HepG2 (cell line): ENCODE measurements at regions not wholly inside any gene's neighbourhood (a gene's known extent, or its start where the extent isn't known, plus 50 kb on each side); places are given as distances from the start of the nearest gene placed in this dataset.

ENCODE experiments used
- ATAC-seq: fragments of 200-7000 bp; cut with Tn5 transposase; 3 replicates; pipeline ENCODE4 v1.9.1; 2020; ENCODE audit warnings: mild to moderate bottlenecking, moderate library complexity
- BruUV-seq: library from RNA; stranded (reverse); fragments of 400-500 nt; replicated peaks from 2 replicates; lab custom pipeline; 2021; lab: Mats Ljungman, UMichigan
- CTCF ChIA-PET: fragments of 300-600 bp; formaldehyde crosslinking; extraction: SDS; loops from one replicate; lab custom pipeline; 2021; ENCODE audit warnings: low total read pairs, inconsistent platforms, low intra/inter-chr PET ratio; lab: Yijun Ruan, JAX
- POLR2A ChIA-PET: fragments of 350-600 bp; sonication (Branson Sonifier 250); formaldehyde crosslinking; loops from one replicate; lab custom pipeline; 2020; ENCODE audit warnings: antibody characterized with exemption, inconsistent platforms; lab: Yijun Ruan, JAX
- DNase-seq: peaks from one replicate; pipeline ENCODE4 v3.0.0-alpha.2; 2015; ENCODE audit warnings: low spot score
- FAIRE-seq: peaks from 3 replicates; lab custom pipeline; 2011; peaks lifted over from hg19 to GRCh38; lab: Jason Lieb, UNC
- H2AFZ ChIP-seq: one replicate; pipeline ENCODE4 v1.6.1; 2011; ENCODE audit warnings: low read length, inconsistent platforms
- H3K27ac ChIP-seq: fragments of 300-600 bp; 3 replicates; pipeline ENCODE4 v1.8.0; 2011; ENCODE audit warnings: mixed run types, mild to moderate bottlenecking, mixed read lengths, low read length, inconsistent platforms; ENCODE audit not compliant: insufficient read depth; ENCODE audit errors: extremely low read length
- H3K27me3 ChIP-seq, 2 experiments: fragments of 200-600 bp in 1 of 2; 2 replicates in 1 of 2; 3 replicates in 1 of 2; pipeline versions ENCODE4 v1.6.0 to v1.8.0; 2011; ENCODE audit warnings: low read length in 2 of 2, mild to moderate bottlenecking in 2 of 2, moderate library complexity in 2 of 2, inconsistent platforms in 1 of 2; ENCODE audit not compliant: insufficient read depth in 2 of 2, control insufficient read depth in 1 of 2
- H3K36me3 ChIP-seq, 2 experiments: fragments of 200-600 bp in 1 of 2; replicated peaks in 1 of 2; 2 replicates in 1 of 2; 3 replicates in 1 of 2; pipeline versions ENCODE4 v1.5.1 to v1.8.0; 2011; ENCODE audit warnings: low read length in 2 of 2, inconsistent platforms in 1 of 2; ENCODE audit not compliant: insufficient read depth in 2 of 2, control insufficient read depth in 1 of 2
- H3K4me1 ChIP-seq: 2 replicates; pipeline ENCODE4 v1.5.1; 2012; ENCODE audit warnings: low read length, inconsistent platforms; ENCODE audit not compliant: insufficient read depth
- H3K4me2 ChIP-seq: 2 replicates; pipeline ENCODE4 v1.6.0; 2011; ENCODE audit warnings: low read depth, low read length, inconsistent platforms
- H3K4me3 ChIP-seq, 3 experiments: fragments of 200-600 bp in 1 of 3; sonication (generic), shearing (Covaris generic) in 1 of 3; replicated peaks in 1 of 3; 2 replicates each; pipeline ENCODE4 v1.5.1; 2011 to 2016; ENCODE audit warnings: low read length in 3 of 3, inconsistent platforms in 2 of 3, low read depth in 2 of 3, mild to moderate bottlenecking in 2 of 3, control low read depth in 1 of 3, mixed read lengths in 1 of 3; ENCODE audit not compliant: insufficient read depth in 1 of 3
- H3K79me2 ChIP-seq: one replicate; pipeline ENCODE4 v1.6.1; 2011; ENCODE audit warnings: low read length, inconsistent platforms; ENCODE audit not compliant: insufficient read depth
- H3K9ac ChIP-seq: 2 replicates; pipeline ENCODE4 v1.6.0; 2011; ENCODE audit warnings: mild to moderate bottlenecking, low read depth, low read length, inconsistent platforms; ENCODE audit not compliant: insufficient read depth
- H3K9me3 ChIP-seq: 2 replicates; pipeline ENCODE4 v1.5.1; 2012; ENCODE audit warnings: mild to moderate bottlenecking, low read length
- H4K20me1 ChIP-seq: 2 replicates; pipeline ENCODE4 v1.6.0; 2011; ENCODE audit warnings: inconsistent platforms, mild to moderate bottlenecking, low read length, moderate library complexity; ENCODE audit not compliant: insufficient read depth
- EHMT2 ChIP-seq: fragments of 200-600 bp; sonication (generic); IDR thresholded peaks from 2 replicates; pipeline ENCODE4 v1.7.0; 2017; ENCODE audit warnings: antibody characterized with exemption, low read depth, low read length, borderline replicate concordance
- GMEB2 ChIP-seq: IDR thresholded peaks from 2 replicates; pipeline ENCODE4 v1.6.1; 2016; ENCODE audit warnings: missing biosample characterization, missing genetic modification reagents, low read depth
- PBX2 ChIP-seq: IDR thresholded peaks from 2 replicates; pipeline ENCODE4 v1.6.1; 2016; ENCODE audit warnings: control low read depth
- PBX3 ChIP-seq: sonication (generic); formaldehyde crosslinking; IDR thresholded peaks from 2 replicates; pipeline ENCODE4 v1.8.1; 2023; ENCODE audit warnings: missing genetic modification reagents, inconsistent platforms, borderline replicate concordance
- SAP130 ChIP-seq: IDR thresholded peaks from 2 replicates; pipeline ENCODE4 v1.6.1; 2016; ENCODE audit warnings: low read depth
- TAF1 ChIP-seq: sonication (generic); formaldehyde crosslinking; IDR thresholded peaks from 2 replicates; pipeline ENCODE4 v1.4.0; 2020; ENCODE audit warnings: missing genetic modification reagents
- XBP1 ChIP-seq: sonication (generic); formaldehyde crosslinking; IDR thresholded peaks from 2 replicates; pipeline ENCODE4 v1.5.0; 2020; ENCODE audit warnings: missing genetic modification reagents
- ZBTB14 ChIP-seq: sonication (generic); formaldehyde crosslinking; IDR thresholded peaks from 2 replicates; pipeline ENCODE4 v1.4.0; 2020; ENCODE audit warnings: missing genetic modification reagents
- ZFYVE20 ChIP-seq: sonication (generic); formaldehyde crosslinking; IDR thresholded peaks from 2 replicates; pipeline ENCODE4 v1.8.0; 2023; ENCODE audit warnings: low read depth, mild to moderate bottlenecking, moderate library complexity, missing genetic modification reagents, borderline replicate concordance
- ZNF124 ChIP-seq: sonication (generic); formaldehyde crosslinking; IDR thresholded peaks from 2 replicates; pipeline ENCODE4 v1.4.0; 2020; ENCODE audit warnings: missing genetic modification reagents
- ZNF143 ChIP-seq: sonication (generic); formaldehyde crosslinking; IDR thresholded peaks from 2 replicates; pipeline ENCODE4 v1.4.0; 2020; ENCODE audit warnings: missing genetic modification reagents
- ZNF17 ChIP-seq: sonication (generic); formaldehyde crosslinking; IDR thresholded peaks from 2 replicates; pipeline ENCODE4 v1.5.0; 2020; ENCODE audit warnings: mild to moderate bottlenecking, missing genetic modification reagents
- ZNF512 ChIP-seq: sonication (generic); formaldehyde crosslinking; IDR thresholded peaks from 2 replicates; pipeline ENCODE4 v1.4.0; 2020; ENCODE audit warnings: mild to moderate bottlenecking, missing genetic modification reagents
- ZNF512B ChIP-seq: sonication (generic); formaldehyde crosslinking; IDR thresholded peaks from 2 replicates; pipeline ENCODE4 v1.5.1; 2020; ENCODE audit warnings: missing genetic modification reagents, mild to moderate bottlenecking, borderline replicate concordance
- WGBS: methylation state at CpG from one replicate; pipeline ENCODE4 v1.1.6; 2017; ENCODE audit warnings: low lambda C conversion rate; 5-methylcytosine and 5-hydroxymethylcytosine counted together
- in situ Hi-C: cut with HindIII; loops from 2 replicates; pipeline ENCODE4 v1.10.0; 2017; ENCODE audit warnings: low pct_unique_long_range_greater_than_20kb; ENCODE audit not compliant: extremely low pct_ligation_motif_present
- intact Hi-C: fragments of 100-400 bp; cut with micrococcal nuclease; formaldehyde crosslinking; loops from one replicate; pipeline ENCODE4 v1.10.0; 2022; ENCODE audit not compliant: unreplicated experiment

- ChIA-PET POLR2A (no interaction called here), CTCF (no interaction called here)
- Histone ChIP-seq H3K9me3 (peaks cover 4% of the 10 kb centered on the region; the same call in 1 of the 2 replicates), H3K4me3 (no peak overlapping the region), H3K4me1 (no peaks in the 10 kb centered on the region), H3K4me2 (no peak overlapping the region), H4K20me1 (no peaks in the 10 kb centered on the region), H3K36me3 (no peaks in the 10 kb centered on the region), H2AFZ (no peak overlapping the region), H3K79me2 (no peaks in the 10 kb centered on the region), H3K9ac (no peak overlapping the region), H3K27ac (no peak overlapping the region), H3K27me3 (peaks cover 2 to 5% of the 10 kb centered on the region in 2 experiments; a peak in 1 of 5 replicates)
- in situ Hi-C loops (no loop called here), intact Hi-C loops (no loop called here)
- FAIRE-seq (no peak), DNase-seq (no peak), ATAC-seq (no peak)
- WGBS, result 52% methylated on average over 13 of the region's 14 CpGs
- BruUV-seq, result no TSS peak
- no peak for TF ChIP-seq EHMT2
- no peak for TF ChIP-seq ZNF512B (CRISPR knock-in tag)
- no peak for TF ChIP-seq ZNF124 (CRISPR knock-in tag)
- no peak for TF ChIP-seq XBP1 (CRISPR knock-in tag)
- no peak for TF ChIP-seq TAF1 (CRISPR knock-in tag)
- no peak for TF ChIP-seq PBX2 (CRISPR knock-in tag)
- no peak for TF ChIP-seq ZBTB14 (CRISPR knock-in tag)
- no peak for TF ChIP-seq ZNF17
- no peak for TF ChIP-seq ZNF512 (CRISPR knock-in tag)
- no peak for TF ChIP-seq PBX3 (CRISPR knock-in tag)
- no peak for TF ChIP-seq SAP130
- no peak for TF ChIP-seq GMEB2
- TF ChIP-seq ZNF143 (CRISPR knock-in tag), result no peak
- no peak for TF ChIP-seq ZFYVE20 (CRISPR knock-in tag)
Observed at GRCh38 chr7:98735801-98736200, 118.7 kb downstream of the NPTX2 start.
